Mononuclear cell (primary cell): ENCODE measurements at regions not wholly inside any gene's neighbourhood (a gene's known extent, or its start where the extent isn't known, plus 50 kb on each side); places are given as distances from the start of the nearest gene placed in this dataset.

ENCODE experiments used
- H3K27me3 ChIP-seq: 2 replicates; pipeline ENCODE4 v1.6.0; 2011; ENCODE audit warnings: low read length, control low read depth; ENCODE audit not compliant: insufficient read depth
- H3K4me1 ChIP-seq: 2 replicates; pipeline ENCODE4 v1.5.1; 2011; ENCODE audit warnings: mild to moderate bottlenecking, low read length, control low read depth; ENCODE audit not compliant: insufficient read depth
- H3K4me3 ChIP-seq: 2 replicates; pipeline ENCODE4 v1.5.1; 2011; ENCODE audit warnings: mild to moderate bottlenecking, low read length, moderate library complexity
- H3K9me3 ChIP-seq: 2 replicates; pipeline ENCODE4 v1.5.1; 2011; ENCODE audit warnings: low read depth, mild to moderate bottlenecking, control low read depth, low read length

DNA sequence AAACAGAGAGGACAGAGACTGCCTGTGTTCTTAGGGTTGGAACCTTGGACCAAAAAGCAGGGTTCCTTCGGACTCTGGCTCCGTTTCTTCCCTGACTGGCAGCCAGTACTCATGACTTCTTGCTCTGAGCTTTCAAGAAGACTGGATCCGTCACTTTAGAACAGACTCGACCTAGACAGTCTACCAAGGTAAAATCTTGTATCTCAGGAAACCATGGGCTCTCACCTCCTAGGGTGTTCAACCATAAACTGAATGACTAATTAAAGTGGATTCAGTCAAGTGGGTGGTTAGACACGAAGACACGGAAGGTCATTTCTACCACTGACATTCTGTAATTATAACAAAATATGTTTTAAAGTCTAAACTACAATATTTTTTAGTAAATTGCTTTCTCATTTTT lies 153.8 kb upstream of the SLC39A10 start:
- no peaks in the 10 kb centered on the region for H3K27me3 ChIP-seq
- H3K9me3 ChIP-seq = no peaks in the 10 kb centered on the region
- no peak overlapping the region for H3K4me3 ChIP-seq
- H3K4me1 ChIP-seq = no peaks in the 10 kb centered on the region

DNA sequence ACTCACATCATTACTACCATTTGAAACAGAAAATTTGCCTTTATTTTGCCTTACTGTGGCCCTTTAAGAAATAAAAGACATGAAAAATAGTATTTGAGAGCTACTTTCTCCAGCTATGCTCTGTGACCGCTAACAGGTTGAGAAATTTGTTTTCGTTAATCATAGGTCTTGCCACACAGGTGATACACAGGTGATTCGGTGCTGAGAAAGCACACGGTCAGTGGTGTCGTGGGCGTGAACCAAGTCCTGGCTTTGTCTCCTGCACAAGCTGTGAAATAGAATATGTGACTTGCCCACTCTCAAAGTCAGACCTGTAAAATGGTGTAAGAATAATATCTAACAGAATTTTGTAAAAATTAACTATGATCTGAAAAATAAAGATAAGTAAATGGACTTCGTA lies 155.3 kb upstream of the SLC39A10 start:
- Histone ChIP-seq H3K9me3 (no peaks in the 10 kb centered on the region), H3K27me3 (no peaks in the 10 kb centered on the region), H3K4me1 (no peaks in the 10 kb centered on the region), H3K4me3 (no peak overlapping the region)

DNA sequence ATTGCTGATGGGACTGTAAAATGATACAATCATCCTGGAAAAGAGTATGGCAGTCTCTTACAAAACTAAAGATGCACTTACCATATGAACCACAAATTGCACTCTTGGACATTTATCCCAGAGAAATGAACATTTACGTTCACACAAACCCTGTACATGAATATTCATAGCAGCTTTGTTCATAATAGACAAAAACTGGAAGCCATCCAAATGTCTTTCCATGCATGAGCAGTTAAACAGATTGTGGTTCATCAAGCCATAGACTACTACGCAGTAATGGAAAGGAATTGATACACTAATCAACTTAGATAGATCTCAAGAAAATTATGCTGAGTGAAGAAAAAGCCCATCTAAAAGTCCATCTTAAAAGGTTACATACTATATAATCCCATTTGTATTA lies 156.1 kb upstream of the SLC39A10 start:
- Histone ChIP-seq H3K27me3 (no peaks in the 10 kb centered on the region), H3K4me1 (no peaks in the 10 kb centered on the region), H3K9me3 (no peaks in the 10 kb centered on the region), H3K4me3 (no peak overlapping the region)

DNA sequence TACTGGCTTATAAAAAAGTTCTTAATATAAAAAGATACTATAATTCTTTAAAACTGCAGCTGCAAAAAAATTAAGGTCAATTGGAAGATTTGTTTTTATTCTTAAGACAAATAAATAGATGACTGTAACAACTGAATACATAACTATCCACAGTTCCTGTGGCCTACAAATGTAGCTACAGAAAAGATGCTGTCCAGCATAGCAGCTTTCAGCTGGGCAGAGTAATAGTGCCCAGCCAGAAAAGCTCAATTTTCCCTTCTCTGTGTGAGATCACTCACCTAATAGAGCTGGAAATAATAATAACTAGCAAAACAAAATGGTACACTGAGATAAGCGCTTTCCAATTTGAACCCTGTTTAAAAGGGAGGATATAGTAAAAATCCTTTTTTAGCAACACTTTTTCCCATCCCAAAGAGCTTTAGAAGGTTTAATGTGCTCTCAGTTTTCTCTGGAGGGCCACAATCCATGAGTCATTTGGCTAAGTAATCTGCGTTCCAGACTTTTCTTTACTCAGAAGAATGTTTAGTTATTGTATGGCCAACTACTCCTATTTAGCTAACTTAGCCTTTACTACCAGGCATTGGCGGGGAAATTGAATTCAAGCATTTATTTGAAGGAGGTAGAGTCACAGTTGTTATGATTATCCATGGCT lies 158.1 kb upstream of the SLC39A10 start:
- no peaks in the 10 kb centered on the region for H3K27me3 ChIP-seq

DNA sequence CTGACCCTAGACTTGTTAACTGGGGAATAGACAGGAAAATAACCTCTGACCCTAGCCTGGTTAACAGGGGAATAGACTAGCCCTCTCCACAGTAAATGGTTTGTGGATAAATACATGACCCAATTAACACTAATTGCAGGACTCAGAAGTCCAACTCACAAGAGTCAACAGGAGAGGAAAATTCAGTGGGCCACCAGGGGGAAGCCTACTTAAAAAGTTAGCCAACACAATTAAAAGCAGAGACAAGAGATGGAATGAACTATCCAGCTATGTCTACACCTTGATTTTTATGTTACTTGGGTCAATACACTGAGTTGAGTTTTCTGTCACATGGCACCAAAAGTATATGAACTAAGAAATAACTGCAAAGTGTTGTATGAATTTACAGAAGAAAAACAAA lies 158.8 kb upstream of the SLC39A10 start:
- no peaks in the 10 kb centered on the region for H3K4me1 ChIP-seq
- H3K9me3 ChIP-seq = no peaks in the 10 kb centered on the region
- no peak overlapping the region for H3K4me3 ChIP-seq
- H3K27me3 ChIP-seq = no peaks in the 10 kb centered on the region

More for the DNA sequence above, 158.1 kb upstream of the SLC39A10 start:
- H3K4me3 ChIP-seq = no peak overlapping the region
- no peaks in the 10 kb centered on the region for H3K9me3 ChIP-seq
- no peaks in the 10 kb centered on the region for H3K4me1 ChIP-seq

DNA sequence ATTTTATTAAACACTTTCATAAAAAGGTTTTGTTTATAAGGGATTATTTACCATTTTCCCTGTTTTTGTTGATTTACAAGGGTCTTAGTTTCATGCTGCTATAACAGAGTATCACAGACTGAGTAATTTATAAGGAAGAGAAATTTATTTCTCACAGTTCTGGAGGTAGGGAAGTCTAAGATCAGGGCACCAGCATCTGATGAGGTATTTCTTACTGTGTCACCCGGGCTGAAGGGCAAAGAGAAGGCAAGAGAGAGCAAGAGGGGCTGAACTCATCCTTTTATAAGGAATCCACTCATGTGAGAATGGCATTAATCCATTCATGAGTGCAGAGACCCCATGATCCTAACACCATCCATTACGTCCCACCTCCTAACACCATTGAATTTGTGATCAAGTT lies 160.0 kb upstream of the SLC39A10 start:
- no peaks in the 10 kb centered on the region for H3K4me1 ChIP-seq
- no peaks in the 10 kb centered on the region for H3K9me3 ChIP-seq
- H3K4me3 ChIP-seq = no peak overlapping the region
- no peaks in the 10 kb centered on the region for H3K27me3 ChIP-seq

DNA sequence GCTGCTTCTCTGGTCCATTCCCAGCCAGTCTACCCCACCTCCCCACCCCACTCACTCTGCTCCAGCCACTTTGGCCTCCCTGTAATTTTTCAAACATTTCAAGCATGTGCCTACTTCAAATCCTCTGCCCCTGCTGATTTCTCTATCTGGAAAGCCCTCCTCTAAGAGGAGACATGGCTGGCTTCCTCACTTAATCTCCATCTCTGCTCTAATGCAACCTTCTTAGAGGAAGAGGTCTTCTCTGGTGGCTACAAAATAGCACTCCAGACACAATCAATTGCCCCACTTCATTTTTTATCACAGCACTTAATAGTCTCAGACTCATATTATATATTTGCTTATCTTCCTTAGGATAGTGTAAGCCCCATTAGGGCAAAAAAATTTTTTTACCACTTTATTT lies 161.1 kb upstream of the SLC39A10 start:
- no peak overlapping the region for H3K4me3 ChIP-seq
- no peaks in the 10 kb centered on the region for H3K4me1 ChIP-seq

DNA sequence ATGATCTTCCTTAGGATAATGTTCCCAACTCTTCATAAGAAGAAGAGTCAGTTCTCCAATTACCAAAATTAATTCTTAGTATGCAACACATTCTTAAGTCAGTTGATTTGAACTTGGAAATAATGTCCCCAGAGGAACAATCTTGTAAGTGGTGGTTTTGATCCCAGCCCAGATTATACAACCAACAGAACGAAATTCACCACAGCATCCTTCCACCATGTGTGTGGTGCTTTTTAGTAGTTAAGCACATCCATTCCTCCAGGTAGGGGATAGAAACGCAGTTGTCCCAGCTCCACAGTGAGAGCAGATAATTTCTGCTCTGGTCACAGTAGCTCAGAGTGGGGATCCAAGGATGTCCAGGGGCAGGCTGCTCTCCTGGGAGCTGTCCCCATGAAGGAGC lies 161.7 kb upstream of the SLC39A10 start:
- Histone ChIP-seq H3K9me3 (no peaks in the 10 kb centered on the region), H3K27me3 (no peaks in the 10 kb centered on the region), H3K4me3 (no peak overlapping the region), H3K4me1 (no peaks in the 10 kb centered on the region)

More for the DNA sequence above, 161.1 kb upstream of the SLC39A10 start:
- no peaks in the 10 kb centered on the region for H3K9me3 ChIP-seq
- H3K27me3 ChIP-seq = no peaks in the 10 kb centered on the region

DNA sequence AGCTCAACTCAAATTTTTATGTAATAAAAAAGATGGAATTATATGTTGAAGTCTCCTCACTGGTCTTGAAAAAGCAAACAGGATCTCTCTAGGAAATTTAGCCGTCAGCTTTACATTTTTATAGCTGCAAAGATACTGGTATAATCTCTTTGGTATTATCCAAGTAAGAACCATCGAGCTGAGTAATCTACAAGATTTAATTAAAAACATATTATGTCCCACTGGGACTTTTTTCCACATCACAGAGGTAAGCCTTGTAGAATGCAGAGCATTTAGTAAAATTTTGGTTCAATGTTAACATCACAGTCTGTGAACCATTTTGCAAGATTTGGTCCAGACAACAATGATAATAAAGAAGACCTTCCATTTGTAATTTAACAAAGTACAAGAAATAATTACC lies 162.6 kb upstream of the SLC39A10 start:
- no peaks in the 10 kb centered on the region for H3K9me3 ChIP-seq
- no peaks in the 10 kb centered on the region for H3K27me3 ChIP-seq
- no peak overlapping the region for H3K4me3 ChIP-seq
- no peaks in the 10 kb centered on the region for H3K4me1 ChIP-seq

DNA sequence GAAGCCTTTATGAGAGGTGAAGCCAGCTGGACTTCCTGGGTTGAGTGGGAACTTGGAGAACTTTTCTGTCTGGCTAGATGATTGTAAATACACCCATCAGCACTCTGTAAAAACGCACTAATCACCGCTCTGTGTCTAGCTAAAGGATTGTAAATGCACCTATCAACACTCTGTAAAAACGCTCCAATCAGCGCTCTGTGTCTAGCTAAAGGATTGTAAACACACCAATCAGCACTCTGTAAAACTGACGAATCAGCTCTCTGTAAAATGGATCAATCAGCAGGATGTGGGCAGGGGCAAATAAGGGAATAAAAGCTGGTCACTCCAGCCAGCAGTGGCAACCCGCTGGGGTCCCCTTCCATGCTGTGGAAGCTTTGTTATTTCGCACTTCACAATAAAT lies 163.6 kb upstream of the SLC39A10 start:
- Histone ChIP-seq H3K9me3 (no peaks in the 10 kb centered on the region), H3K4me1 (no peaks in the 10 kb centered on the region), H3K27me3 (no peaks in the 10 kb centered on the region), H3K4me3 (no peak overlapping the region)

DNA sequence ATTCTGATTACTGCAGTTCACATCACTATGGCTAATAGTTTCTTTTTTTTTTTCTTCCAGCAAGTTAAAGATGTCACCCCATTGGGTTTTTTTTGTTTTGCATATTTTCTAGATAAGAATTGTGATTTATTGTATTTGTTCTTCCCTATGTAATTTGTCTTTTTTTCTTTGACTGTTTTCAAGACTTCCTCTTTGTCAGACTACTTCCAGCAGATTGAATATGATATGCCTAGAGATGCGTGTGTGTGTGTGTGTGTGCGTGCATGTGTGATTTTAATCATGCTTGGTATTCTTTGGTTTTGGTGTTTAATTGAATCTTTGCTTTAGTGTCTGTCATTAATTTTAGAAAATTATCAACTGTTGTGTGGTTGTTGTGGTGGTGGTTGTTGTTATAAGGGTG lies 166.7 kb upstream of the SLC39A10 start:
- Histone ChIP-seq H3K4me1 (peaks cover 12% of the 10 kb centered on the region), H3K27me3 (no peaks in the 10 kb centered on the region), H3K9me3 (no peaks in the 10 kb centered on the region), H3K4me3 (no peak overlapping the region)

DNA sequence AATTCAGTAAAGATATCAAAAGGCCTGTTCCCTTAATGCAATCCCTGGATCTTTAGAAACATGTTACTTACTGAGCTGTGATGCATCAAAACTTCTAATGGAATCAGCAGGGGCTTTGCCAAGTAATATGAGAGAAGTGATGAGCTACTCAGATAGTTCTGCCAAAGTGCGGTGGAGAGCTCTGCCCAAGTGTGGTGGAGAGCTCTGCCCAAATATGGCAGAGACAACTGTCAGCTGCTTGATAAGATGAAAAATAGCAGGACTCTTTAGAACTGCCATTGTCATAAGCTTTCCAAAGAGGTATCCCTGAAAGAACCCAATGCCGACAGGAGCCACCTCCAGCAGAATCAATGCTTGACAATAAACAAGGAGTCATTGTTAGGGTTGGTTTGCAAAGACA lies 167.9 kb upstream of the SLC39A10 start:
- Histone ChIP-seq H3K4me3 (no peak overlapping the region), H3K4me1 (peaks cover 12% of the 10 kb centered on the region), H3K27me3 (no peaks in the 10 kb centered on the region), H3K9me3 (no peaks in the 10 kb centered on the region)

DNA sequence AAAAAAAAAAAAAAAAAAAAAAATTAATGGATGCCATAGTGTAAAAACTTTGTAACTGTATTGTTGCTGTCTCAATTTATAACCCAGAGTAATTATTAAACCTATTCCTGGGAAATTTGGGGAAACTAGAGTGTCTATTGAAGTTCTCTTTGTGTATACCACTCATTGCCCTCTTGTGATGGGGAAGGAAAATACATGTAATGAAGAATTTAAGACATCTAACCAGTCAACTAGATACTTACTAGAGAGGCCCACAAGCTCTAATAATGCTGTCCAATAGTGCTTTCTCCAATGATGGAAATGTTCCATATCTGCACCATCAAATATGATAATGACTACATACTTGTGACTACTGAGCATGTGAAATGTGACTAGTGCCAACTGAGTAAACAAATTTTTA lies 168.5 kb upstream of the SLC39A10 start:
- peaks cover 12% of the 10 kb centered on the region for H3K4me1 ChIP-seq
- H3K4me3 ChIP-seq = no peak overlapping the region
- H3K9me3 ChIP-seq = no peaks in the 10 kb centered on the region
- no peaks in the 10 kb centered on the region for H3K27me3 ChIP-seq

DNA sequence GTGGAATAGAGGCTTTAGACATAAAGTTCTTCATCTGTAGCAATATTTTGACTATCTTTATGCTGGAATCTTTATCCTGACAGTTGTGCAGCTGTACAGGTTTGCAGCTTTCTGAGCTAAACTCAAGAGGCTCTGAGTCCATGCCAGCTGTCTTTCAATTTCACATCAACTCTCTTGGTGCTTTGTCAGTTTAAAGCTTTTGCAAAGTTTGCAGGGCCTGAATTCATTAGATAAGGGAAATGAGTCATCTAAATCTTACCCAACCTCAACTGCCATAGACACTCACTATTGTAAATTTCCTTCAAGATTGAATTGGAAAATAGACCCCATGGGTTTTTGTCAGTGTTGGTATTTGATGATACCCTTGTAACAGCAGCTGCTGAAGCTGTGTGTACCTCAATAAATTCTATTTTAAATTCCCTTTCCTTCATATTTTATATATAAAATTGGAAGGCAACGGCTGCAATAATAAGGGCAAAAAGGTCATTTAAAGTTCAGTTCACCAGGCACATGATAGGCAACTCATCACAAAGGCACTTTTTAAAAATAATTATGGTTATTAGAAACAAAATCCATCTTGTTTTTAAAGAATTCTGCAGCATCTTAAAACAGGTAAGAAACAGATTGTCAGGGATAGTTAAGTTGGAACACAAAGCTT lies 169.9 kb upstream of the SLC39A10 start:
- H3K27me3 ChIP-seq = no peaks in the 10 kb centered on the region
- no peaks in the 10 kb centered on the region for H3K9me3 ChIP-seq
- no peak overlapping the region for H3K4me3 ChIP-seq
- peaks cover 12% of the 10 kb centered on the region for H3K4me1 ChIP-seq

DNA sequence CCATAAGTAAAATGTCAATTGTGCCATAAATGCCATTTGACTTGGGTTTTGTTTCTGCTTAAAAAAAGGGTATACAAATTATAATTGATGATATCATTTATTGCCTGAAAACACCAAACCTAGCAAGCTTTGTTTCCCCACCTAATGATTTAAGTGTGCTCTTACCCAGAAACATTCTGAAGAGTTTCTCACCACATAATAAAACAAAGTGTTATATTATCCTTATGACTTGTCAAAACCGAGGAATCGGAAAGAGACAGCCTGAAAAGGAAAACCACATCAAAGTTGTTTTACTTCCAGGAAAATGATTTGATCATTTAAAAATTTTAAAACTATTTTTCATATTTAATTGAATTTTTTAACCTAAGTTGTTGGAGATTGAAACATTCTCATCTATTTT lies 170.5 kb upstream of the SLC39A10 start:
- H3K4me1 ChIP-seq = peaks cover 12% of the 10 kb centered on the region
- H3K9me3 ChIP-seq = no peaks in the 10 kb centered on the region
- H3K4me3 ChIP-seq = no peak overlapping the region
- no peaks in the 10 kb centered on the region for H3K27me3 ChIP-seq

DNA sequence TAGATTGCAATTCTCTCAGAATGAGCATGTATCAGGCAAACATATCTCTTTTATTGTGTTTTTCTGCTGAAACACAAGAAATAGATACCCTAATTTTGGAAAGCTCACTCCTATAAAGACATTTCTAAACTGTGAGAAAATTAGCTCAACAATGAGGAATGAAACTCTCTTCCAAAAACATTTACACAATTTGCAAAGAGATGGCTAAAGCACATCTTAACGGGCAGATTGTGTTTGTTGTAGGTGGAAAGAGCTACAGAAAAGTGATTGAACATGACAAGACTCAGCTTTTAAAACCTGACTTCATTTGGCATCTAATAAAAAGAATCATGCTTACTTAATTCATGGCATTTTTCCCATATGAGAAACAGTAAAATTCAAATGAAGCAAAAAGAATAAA lies 175.0 kb upstream of the SLC39A10 start:
- Histone ChIP-seq H3K4me3 (no peak overlapping the region), H3K9me3 (no peaks in the 10 kb centered on the region), H3K27me3 (no peaks in the 10 kb centered on the region)

More for the DNA sequence above, 175.0 kb upstream of the SLC39A10 start:
- H3K4me1 ChIP-seq = peaks cover 6% of the 10 kb centered on the region
